HCT116 (cell line): ENCODE measurements at regions not wholly inside any gene's neighbourhood (a gene's known extent, or its start where the extent isn't known, plus 50 kb on each side); places are given as distances from the start of the nearest gene placed in this dataset.

ENCODE experiments used
- ATAC-seq: fragments of 200-7000 bp; cut with Tn5 transposase; 2 replicates; pipeline ENCODE4 v1.9.1; 2020; ENCODE audit warnings: mild to moderate bottlenecking, moderate library complexity
- BruUV-seq: library from RNA; stranded (reverse); fragments of 400-500 nt; replicated peaks from 2 replicates; lab custom pipeline; 2021; lab: Mats Ljungman, UMichigan
- CTCF ChIA-PET: fragments of 300-600 bp; sonication (Branson Sonifier 250); formaldehyde crosslinking; loops from one replicate; lab custom pipeline; 2021; ENCODE audit warnings: antibody characterized with exemption; lab: Charles Lee
- POLR2A ChIA-PET: fragments of 300-600, 350-600 bp; sonication (Branson Sonifier 250); formaldehyde crosslinking; loops from one replicate; lab custom pipeline; 2021; ENCODE audit warnings: antibody characterized with exemption; lab: Charles Lee
- RAD21 ChIA-PET, 2 experiments: fragments of 300-600 bp; sonication (Branson Sonifier 250); formaldehyde crosslinking; loops; one replicate each; lab custom pipeline; 2023; ENCODE audit warnings: low total read pairs in 2 of 2; ENCODE audit not compliant: uncharacterized antibody in 2 of 2, unreplicated experiment in 2 of 2, low non-redundant PET in 1 of 2; lab: Charles Lee
- DNase-seq: peaks from one replicate; pipeline ENCODE4 v3.0.0-alpha.2; 2010; ENCODE audit warnings: low read depth, low spot score
- H2AFZ ChIP-seq: fragments of 200-600 bp; shearing (Covaris generic), sonication (generic); 2 replicates; pipeline ENCODE4 v1.6.1; 2017; ENCODE audit warnings: low read depth, mixed run types, mixed read lengths, antibody characterized with exemption, low read length; ENCODE audit not compliant: poor library complexity, severe bottlenecking
- H3K27ac ChIP-seq: 2 replicates; pipeline ENCODE4 v1.5.1; 2012; ENCODE audit warnings: low read depth, low read length
- H3K27me3 ChIP-seq: fragments of 200-600 bp; sonication (generic); 2 replicates; pipeline ENCODE4 v1.6.1; 2016; ENCODE audit warnings: mixed run types, low read length, mixed read lengths; ENCODE audit not compliant: insufficient read depth
- H3K36me3 ChIP-seq, 2 experiments: fragments of 200-500 bp in 1 of 2; fragments of 200-600 bp in 1 of 2; sonication (Bioruptor generic) in 1 of 2; sonication (generic) in 1 of 2; 2 replicates each; pipeline versions ENCODE4 v1.5.1 to v1.6.1; 2014 to 2016; ENCODE audit warnings: low read length in 2 of 2, inconsistent platforms in 1 of 2, mixed read lengths in 1 of 2, mixed run types in 1 of 2; ENCODE audit not compliant: insufficient read depth in 2 of 2, control insufficient read depth in 1 of 2
- H3K4me1 ChIP-seq, 2 experiments: fragments of 200-600 bp in 1 of 2; sonication (generic) in 1 of 2; 2 replicates each; pipeline versions ENCODE4 v1.5.1 to v1.6.1; 2012 to 2017; ENCODE audit warnings: low read length in 2 of 2, inconsistent platforms in 1 of 2, mild to moderate bottlenecking in 1 of 2, mixed read lengths in 1 of 2, mixed run types in 1 of 2, moderate library complexity in 1 of 2; ENCODE audit not compliant: insufficient read depth in 2 of 2, control insufficient read depth in 1 of 2
- H3K4me2 ChIP-seq: fragments of 200-600 bp; sonication (generic); 2 replicates; pipeline ENCODE4 v1.6.1; 2017; ENCODE audit warnings: mixed run types, low read length, mixed read lengths
- H3K4me3 ChIP-seq, 2 experiments: fragments of 200-600 bp in 1 of 2; sonication (generic) in 1 of 2; replicated peaks in 1 of 2; 2 replicates each; pipeline ENCODE4 v1.5.1; 2011 to 2016; ENCODE audit warnings: low read length in 2 of 2, control low read depth in 1 of 2, low read depth in 1 of 2, mild to moderate bottlenecking in 1 of 2, mixed read lengths in 1 of 2, mixed run types in 1 of 2
- H3K79me2 ChIP-seq: fragments of 200-600 bp; sonication (generic); 2 replicates; pipeline ENCODE4 v1.6.1; 2017; ENCODE audit warnings: mild to moderate bottlenecking, mixed run types, low read length, moderate library complexity, mixed read lengths; ENCODE audit not compliant: insufficient read depth
- H3K9ac ChIP-seq: fragments of 200-600 bp; sonication (generic); 2 replicates; pipeline ENCODE4 v1.6.1; 2016; ENCODE audit warnings: low read length, mixed read lengths
- H3K9me2 ChIP-seq: fragments of 200-600 bp; sonication (generic), shearing (Covaris generic); 2 replicates; pipeline ENCODE4 v1.6.1; 2017; ENCODE audit warnings: mixed run types, mild to moderate bottlenecking, moderate library complexity; ENCODE audit not compliant: insufficient read depth
- H3K9me3 ChIP-seq, 2 experiments: fragments of 200-500 bp in 1 of 2; fragments of 200-600 bp in 1 of 2; sonication (Bioruptor generic) in 1 of 2; sonication (generic) in 1 of 2; 2 replicates each; pipeline ENCODE4 v1.6.1; 2014 to 2017; ENCODE audit warnings: low read length in 2 of 2, mixed read lengths in 2 of 2, inconsistent platforms in 1 of 2, low read depth in 1 of 2, mild to moderate bottlenecking in 1 of 2, mixed run types in 1 of 2, moderate library complexity in 1 of 2; ENCODE audit not compliant: control insufficient read depth in 1 of 2, insufficient read depth in 1 of 2
- H4K20me1 ChIP-seq: fragments of 200-600 bp; sonication (generic), shearing (Covaris generic); 2 replicates; pipeline ENCODE4 v1.6.1; 2017; ENCODE audit warnings: mixed run types, mild to moderate bottlenecking, moderate library complexity; ENCODE audit not compliant: insufficient read depth
- CTCF ChIP-seq, 3 experiments: fragments of 200-600 bp in 1 of 3; sonication (generic) in 1 of 3; IDR thresholded peaks in 2 of 3; conservative IDR thresholded peaks in 1 of 3; 2 replicates each; pipeline ENCODE4 v1.5.1; 2012 to 2017; ENCODE audit warnings: low read depth in 2 of 3, low read length in 2 of 3, antibody characterized with exemption in 1 of 3, borderline replicate concordance in 1 of 3, control low read depth in 1 of 3, mild to moderate bottlenecking in 1 of 3, mixed read lengths in 1 of 3, mixed run types in 1 of 3, moderate library complexity in 1 of 3; ENCODE audit not compliant: insufficient read depth in 1 of 3
- EGR1 ChIP-seq: IDR thresholded peaks from 2 replicates; pipeline ENCODE4 v1.6.1; 2012; ENCODE audit warnings: low read depth
- EZH2 ChIP-seq: fragments of 200-600 bp; sonication (generic); IDR thresholded peaks from 2 replicates; pipeline ENCODE4 v1.6.1; 2017; ENCODE audit warnings: antibody characterized with exemption, mixed run types
- EZH2phosphoT487 ChIP-seq: fragments of 200-600 bp; IDR thresholded peaks from 2 replicates; pipeline ENCODE4 v1.6.1; 2018; ENCODE audit warnings: antibody characterized with exemption, borderline replicate concordance
- FOSL1 ChIP-seq: IDR thresholded peaks from 2 replicates; pipeline ENCODE4 v1.6.1; 2012; ENCODE audit warnings: low read depth
- MAX ChIP-seq: IDR thresholded peaks from 2 replicates; pipeline ENCODE4 v1.6.1; 2012
- POLR2AphosphoS5 ChIP-seq: IDR thresholded peaks from 2 replicates; pipeline ENCODE4 v1.6.1; 2011; ENCODE audit warnings: mild to moderate bottlenecking, low read depth, low read length, moderate library complexity
- RAD21 ChIP-seq: IDR thresholded peaks from 2 replicates; pipeline ENCODE4 v1.6.1; 2012; ENCODE audit warnings: low read depth, mild to moderate bottlenecking
- REST ChIP-seq: IDR thresholded peaks from 2 replicates; pipeline ENCODE4 v1.6.1; 2012; ENCODE audit warnings: low read depth
- SP1 ChIP-seq: IDR thresholded peaks from 2 replicates; pipeline ENCODE4 v1.6.1; 2012; ENCODE audit warnings: low read depth
- SRF ChIP-seq: IDR thresholded peaks from 2 replicates; pipeline ENCODE4 v1.6.1; 2012; ENCODE audit warnings: low read depth
- TCF7L2 ChIP-seq: IDR thresholded peaks from 2 replicates; pipeline ENCODE4 v1.7.0; 2011; ENCODE audit warnings: borderline replicate concordance, inconsistent platforms; ENCODE audit not compliant: insufficient read depth, insufficient read length; ENCODE audit errors: extremely low read depth
- YY1 ChIP-seq: IDR thresholded peaks from 2 replicates; pipeline ENCODE4 v1.6.1; 2011; ENCODE audit warnings: low read length, low read depth, moderate library complexity, mild to moderate bottlenecking; ENCODE audit not compliant: insufficient replicate concordance; ENCODE audit errors: extremely low read depth
- ZBTB33 ChIP-seq: IDR thresholded peaks from 2 replicates; pipeline ENCODE4 v1.6.1; 2011; ENCODE audit warnings: mild to moderate bottlenecking, low read length, moderate library complexity; ENCODE audit not compliant: insufficient replicate concordance; ENCODE audit errors: extremely low read depth
- ZFX ChIP-seq: fragments of 450-650 bp; IDR thresholded peaks from 2 replicates; pipeline ENCODE4 v1.6.1; 2017
- ZNF274 ChIP-seq: fragments of 200-500 bp; sonication (Bioruptor generic); IDR thresholded peaks from 2 replicates; pipeline ENCODE4 v1.6.1; 2014; ENCODE audit warnings: mild to moderate bottlenecking, low read depth, low read length, inconsistent platforms
- intact Hi-C: fragments of 100-400 bp; cut with micrococcal nuclease; formaldehyde crosslinking; loops from 2 replicates; pipeline ENCODE4 v1.10.0; 2022

GRCh38 chr4:17066972-17067371 is 168.5 kb upstream of the LDB2 start (continued):
- no peak for TF ChIP-seq ZBTB33
- TF ChIP-seq TCF7L2 = no peak

- Histone ChIP-seq H3K9me3 (no peaks in the 10 kb centered on the region), H3K4me3 (no peak overlapping the region), H3K9ac (no peak overlapping the region), H3K79me2 (no peaks in the 10 kb centered on the region), H3K36me3 (no peaks in the 10 kb centered on the region), H3K9me2 (no peaks in the 10 kb centered on the region), H4K20me1 (no peaks in the 10 kb centered on the region), H3K4me1 (peaks cover 0 to 6% of the 10 kb centered on the region in 2 experiments; a peak in 2 of 4 replicates), H3K27me3 (no peaks in the 10 kb centered on the region), H3K27ac (no peak overlapping the region), H2AFZ (no peak overlapping the region), H3K4me2 (no peak overlapping the region)
- ATAC-seq = no peak
- no peak for TF ChIP-seq ZFX
- no peak for TF ChIP-seq EGR1
- no peak for TF ChIP-seq ZNF274
- no peak for TF ChIP-seq EZH2phosphoT487
- no peak for TF ChIP-seq MAX
- no peak for TF ChIP-seq CTCF (IDR thresholded peaks at IDR 0.05 in 2 of 3, conservative IDR thresholded peaks at IDR 0.05 in 1 of 3; ENCODE audit: borderline replicate concordance in 1 of 3, insufficient read depth in 1 of 3, low read depth in 2 of 3, low read length in 2 of 3)
- no peak for TF ChIP-seq TCF7L2
- TF ChIP-seq EZH2 = no peak
- no peak for TF ChIP-seq SP1
- no peak for TF ChIP-seq SRF
- TF ChIP-seq POLR2AphosphoS5 = no peak
- TF ChIP-seq YY1 = no peak
- no peak for TF ChIP-seq FOSL1
- no peak for TF ChIP-seq RAD21
- no peak for TF ChIP-seq REST
- BruUV-seq = no TSS peak
- POLR2A ChIA-PET = no interaction called here
- intact Hi-C loops = no loop called here
- RAD21 ChIA-PET = no interaction called here
- DNase-seq = no peak
- CTCF ChIA-PET = no interaction called here
These were observed 167.8 kb upstream of the LDB2 start for GRCh38 chr4:17066236-17066635.
